22Rv1 (cell line): ENCODE measurements at regions not wholly inside any gene's neighbourhood (a gene's known extent, or its start where the extent isn't known, plus 50 kb on each side); places are given as distances from the start of the nearest gene placed in this dataset.

Source experiments
- H3K27ac ChIP-seq: fragments of 450-650 bp; 2 replicates; pipeline ENCODE4 v1.5.1; 2017
- CTCF ChIP-seq: fragments of 450-650 bp; IDR thresholded peaks from 2 replicates; pipeline ENCODE4 v1.5.1; 2017; ENCODE audit warnings: mild to moderate bottlenecking
- ZFX ChIP-seq: fragments of 450-650 bp; IDR thresholded peaks from 2 replicates; pipeline ENCODE4 v1.6.1; 2017; ENCODE audit warnings: antibody characterized with exemption, borderline replicate concordance

- H3K27ac ChIP-seq, result no peak overlapping the region
These were observed 590.2 kb upstream of the KCNMB2 start for GRCh38 chr3:177946048-177946447.

GRCh38 chr3:177946497-177946896 lies 589.7 kb upstream of the KCNMB2 start:
- TF ChIP-seq CTCF (no peak), ZFX (no peak)
- H3K27ac ChIP-seq, result no peak overlapping the region

More at GRCh38 chr3:177946048-177946447, 590.2 kb upstream of the KCNMB2 start:
- TF ChIP-seq ZFX (no peak), CTCF (no peak)

GRCh38 chr3:177946936-177947335 lies 589.3 kb upstream of the KCNMB2 start:
- no peak overlapping the region for H3K27ac ChIP-seq
- no peak for TF ChIP-seq CTCF
- no peak for TF ChIP-seq ZFX

GRCh38 chr3:177947901-177948300 lies 588.3 kb upstream of the KCNMB2 start:
- TF ChIP-seq ZFX (no peak), CTCF (no peak)
- no peak overlapping the region for H3K27ac ChIP-seq

- no peak overlapping the region for H3K27ac ChIP-seq
- TF ChIP-seq ZFX (no peak), CTCF (no peak)
These were observed 587.4 kb upstream of the KCNMB2 start for GRCh38 chr3:177948716-177949425.

- TF ChIP-seq ZFX, result no peak
- no peak for TF ChIP-seq CTCF
- no peak overlapping the region for H3K27ac ChIP-seq
These were observed 577.0 kb upstream of the KCNMB2 start for GRCh38 chr3:177959188-177959587.

GRCh38 chr3:177960014-177960413 lies 576.2 kb upstream of the KCNMB2 start:
- TF ChIP-seq CTCF (no peak), ZFX (no peak)
- no peak overlapping the region for H3K27ac ChIP-seq
